Endodermal cell (in vitro differentiated cells): ENCODE measurements at regions not wholly inside any gene's neighbourhood (a gene's known extent, or its start where the extent isn't known, plus 50 kb on each side); places are given as distances from the start of the nearest gene placed in this dataset.

Source experiments
- DNase-seq: peaks from one replicate; pipeline ENCODE4 v3.0.0-alpha.2; 2017
- H3K27ac ChIP-seq: 2 replicates; pipeline ENCODE4 v1.5.1; 2013; ENCODE audit warnings: mild to moderate bottlenecking, low read depth, low read length, moderate library complexity
- H3K27me3 ChIP-seq: 2 replicates; pipeline ENCODE4 v1.6.1; 2013; ENCODE audit warnings: mild to moderate bottlenecking, low read length, moderate library complexity; ENCODE audit not compliant: insufficient read depth, control insufficient read depth, poor library complexity, severe bottlenecking
- H3K36me3 ChIP-seq: 2 replicates; pipeline ENCODE4 v1.7.0; 2013; ENCODE audit warnings: mild to moderate bottlenecking, low read length, moderate library complexity; ENCODE audit not compliant: control insufficient read depth, insufficient read depth
- H3K4me1 ChIP-seq: one replicate; pipeline ENCODE4 v1.7.0; 2013; ENCODE audit warnings: low read length; ENCODE audit not compliant: control insufficient read depth, insufficient read depth
- H3K4me3 ChIP-seq: 2 replicates; pipeline ENCODE4 v1.5.1; 2013; ENCODE audit warnings: mild to moderate bottlenecking, low read length, moderate library complexity
- H3K9ac ChIP-seq: 2 replicates; pipeline ENCODE4 v1.6.1; 2013; ENCODE audit warnings: mild to moderate bottlenecking, low read length, moderate library complexity; ENCODE audit not compliant: poor library complexity, severe bottlenecking; ENCODE audit errors: extremely low read depth
- H3K9me3 ChIP-seq: 2 replicates; pipeline ENCODE4 v1.6.1; 2013; ENCODE audit warnings: mild to moderate bottlenecking, low read length, moderate library complexity; ENCODE audit not compliant: control insufficient read depth
- H3K27ac Mint-ChIP-seq: 2 replicates; pipeline ENCODE4 v1.8.0; 2020; ENCODE audit warnings: mixed read lengths
- H3K27me3 Mint-ChIP-seq: 2 replicates; pipeline ENCODE4 v1.8.0; 2021; ENCODE audit warnings: mild to moderate bottlenecking, mixed read lengths; ENCODE audit not compliant: insufficient read depth
- H3K36me3 Mint-ChIP-seq: 2 replicates; pipeline ENCODE4 v1.8.0; 2020; ENCODE audit warnings: low read depth, mixed read lengths
- H3K4me1 Mint-ChIP-seq: 2 replicates; pipeline ENCODE4 v1.8.0; 2020; ENCODE audit warnings: mixed read lengths
- H3K4me3 Mint-ChIP-seq: 2 replicates; pipeline ENCODE4 v1.8.0; 2020; ENCODE audit warnings: mild to moderate bottlenecking, moderate library complexity, mixed read lengths
- H3K9me3 Mint-ChIP-seq: 2 replicates; pipeline ENCODE4 v1.8.0; 2020; ENCODE audit warnings: mild to moderate bottlenecking, mixed read lengths
- CTCF ChIP-seq: fragments of 200-600 bp; sonication (generic); conservative IDR thresholded peaks from 2 replicates; pipeline ENCODE4 v1.5.0; 2021; ENCODE audit warnings: antibody characterized with exemption, mild to moderate bottlenecking
- WGBS, 2 experiments: methylation state at CpG; one replicate each; pipeline versions ENCODE4 v1.1.5 to v1.1.7; 2013; ENCODE audit warnings: missing lambda C conversion rate in 2 of 2, mixed read lengths in 1 of 2; ENCODE audit not compliant: insufficient coverage in 1 of 2, insufficient read length in 1 of 2; 5-methylcytosine and 5-hydroxymethylcytosine counted together

- H3K27me3 ChIP-seq: no peaks in the 10 kb centered on the region
- Mint-ChIP-seq H3K4me1 (peaks cover 6% of the 10 kb centered on the region), H3K27ac (no peak overlapping the region), H3K9me3 (peaks cover 14% of the 10 kb centered on the region), H3K27me3 (no peaks in the 10 kb centered on the region), H3K4me3 (no peak overlapping the region), H3K36me3 (no peaks in the 10 kb centered on the region)
- no peak overlapping the region for H3K9ac ChIP-seq
- WGBS, 2 experiments: 83 to 89% methylated on average over 1 to 2 of the region's 2 CpGs
- H3K4me1 ChIP-seq: peaks cover 2% of the 10 kb centered on the region
- H3K4me3 ChIP-seq: no peak overlapping the region
- no peaks in the 10 kb centered on the region for H3K36me3 ChIP-seq
- no peak for DNase-seq
- H3K27ac ChIP-seq: no peak overlapping the region
- TF ChIP-seq CTCF: no peak
- peaks cover 7% of the 10 kb centered on the region for H3K9me3 ChIP-seq
Measured at GRCh38 chr4:36891971-36892370, 352.6 kb upstream of the NWD2 start.

GRCh38 chr4:36900446-36900987, 344.0 kb upstream of the NWD2 start:
- TF ChIP-seq CTCF: no peak
- Histone ChIP-seq H3K36me3 (no peaks in the 10 kb centered on the region), H3K27me3 (no peaks in the 10 kb centered on the region), H3K9ac (no peak overlapping the region), H3K9me3 (peaks cover 7% of the 10 kb centered on the region), H3K4me1 (no peaks in the 10 kb centered on the region), H3K27ac (no peak overlapping the region), H3K4me3 (no peak overlapping the region)
- no peaks in the 10 kb centered on the region for H3K27me3 Mint-ChIP-seq
- H3K4me1 Mint-ChIP-seq: peaks cover 10% of the 10 kb centered on the region
- 92 to 93% methylated on average over 3 to 4 of the region's 4 CpGs for WGBS, 2 experiments
- no peak overlapping the region for H3K4me3 Mint-ChIP-seq
- peaks cover 5% of the 10 kb centered on the region for H3K9me3 Mint-ChIP-seq
- no peak overlapping the region for H3K27ac Mint-ChIP-seq
- H3K36me3 Mint-ChIP-seq: no peaks in the 10 kb centered on the region
- DNase-seq: no peak

GRCh38 chr4:36904823-36905222, 339.7 kb upstream of the NWD2 start:
- H3K4me1 Mint-ChIP-seq: peaks cover 11% of the 10 kb centered on the region
- H3K36me3 Mint-ChIP-seq: peaks cover 7% of the 10 kb centered on the region
- 100% methylated on average over 3 of the region's 3 CpGs; no CpG with 5 or more reads in 1 of the 2 experiments for whole genome bisulfite sequencing, 2 experiments
- no peaks in the 10 kb centered on the region for H3K4me1 ChIP-seq
- DNase-seq: no peak
- no peaks in the 10 kb centered on the region for H3K27me3 ChIP-seq
- H3K4me3 ChIP-seq: no peak overlapping the region
- no peaks in the 10 kb centered on the region for H3K9me3 ChIP-seq
- no peak for TF ChIP-seq CTCF
- H3K4me3 Mint-ChIP-seq: no peak overlapping the region
- H3K9me3 Mint-ChIP-seq: peaks cover 15% of the 10 kb centered on the region
- no peak overlapping the region for H3K27ac ChIP-seq
- H3K9ac ChIP-seq: no peak overlapping the region
- H3K27me3 Mint-ChIP-seq: no peaks in the 10 kb centered on the region
- no peaks in the 10 kb centered on the region for H3K36me3 ChIP-seq
- no peak overlapping the region for H3K27ac Mint-ChIP-seq
